NT2/D1 (cell line): ENCODE measurements at regions not wholly inside any gene's neighbourhood (a gene's known extent, or its start where the extent isn't known, plus 50 kb on each side); places are given as distances from the start of the nearest gene placed in this dataset.

ENCODE experiments used
- SUZ12 ChIP-seq: IDR thresholded peaks from 2 replicates; pipeline ENCODE4 v1.6.1; 2011; ENCODE audit not compliant: insufficient read length, insufficient read depth; ENCODE audit errors: extremely low read depth
- ZNF274 ChIP-seq: IDR thresholded peaks from 2 replicates; pipeline ENCODE4 v1.6.1; 2011; ENCODE audit warnings: mild to moderate bottlenecking, low read depth, low read length

DNA sequence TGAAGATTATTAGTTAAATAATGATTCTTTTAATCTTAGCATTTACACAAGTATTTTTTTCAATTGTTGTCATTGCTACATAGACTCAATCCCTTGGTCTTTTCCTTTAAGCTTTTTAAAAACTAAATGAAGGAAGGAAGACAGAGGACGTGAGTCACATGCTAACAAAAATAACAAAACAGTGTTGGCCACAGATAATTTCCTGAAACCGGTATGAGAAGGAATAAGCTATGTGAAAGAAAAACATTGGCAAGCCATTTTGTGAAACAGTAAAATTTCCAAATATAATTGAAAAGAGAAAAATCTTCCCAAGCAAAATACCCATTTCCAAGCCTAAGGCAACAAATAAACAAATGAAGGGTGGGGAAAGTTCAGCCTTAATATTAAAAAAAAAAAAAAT, 223.0 kb downstream of the AHR start:
- no peak for TF ChIP-seq SUZ12
- no peak for TF ChIP-seq ZNF274
